ENCODE measurements at regions not wholly inside any gene's neighbourhood (a gene's known extent, or its start where the extent isn't known, plus 50 kb on each side); places are given as distances from the start of the nearest gene placed in this dataset.
A peak's percentile ranks its signal among the peaks of the same experiment; 100 is the strongest.
"Not testable (repeated sequence)": the region's sequence is repeated elsewhere in the genome, so short reads cannot be mapped to it uniquely, and the experiment has no call there.

DNA sequence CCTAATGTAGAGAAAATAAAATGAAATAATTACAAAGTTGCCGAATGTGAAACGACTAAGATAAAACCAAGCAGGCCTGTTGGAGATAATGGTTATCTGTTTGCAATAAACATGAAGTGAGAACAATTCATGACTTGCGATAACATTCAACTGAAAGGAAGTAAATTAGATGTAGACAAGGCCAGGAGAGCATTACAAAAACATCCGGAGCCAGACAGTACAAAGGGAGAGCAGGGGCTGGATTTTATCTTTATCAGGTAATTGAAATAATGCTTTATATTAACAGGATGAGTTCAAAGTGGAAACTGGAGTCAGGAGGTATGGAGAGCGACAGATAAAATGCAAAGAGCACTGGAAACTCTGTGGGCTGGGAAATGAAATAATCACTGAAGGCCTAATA is 265.6 kb upstream of the GOT2 start:
- DNase-seq, result peak; percentile 19 to 63
- TF ChIP-seq POLR2A (IDR thresholded peaks at IDR 0.05; ENCODE audit: low read length) (no peak), GATA1 (IDR thresholded peaks at IDR 0.05; ENCODE audit: low read depth, low read length) (no peak)

GRCh38 chr16:58992755-58993154 is 258.6 kb upstream of the GOT2 start:
- DNase-seq, result not testable (repeated sequence)

DNA sequence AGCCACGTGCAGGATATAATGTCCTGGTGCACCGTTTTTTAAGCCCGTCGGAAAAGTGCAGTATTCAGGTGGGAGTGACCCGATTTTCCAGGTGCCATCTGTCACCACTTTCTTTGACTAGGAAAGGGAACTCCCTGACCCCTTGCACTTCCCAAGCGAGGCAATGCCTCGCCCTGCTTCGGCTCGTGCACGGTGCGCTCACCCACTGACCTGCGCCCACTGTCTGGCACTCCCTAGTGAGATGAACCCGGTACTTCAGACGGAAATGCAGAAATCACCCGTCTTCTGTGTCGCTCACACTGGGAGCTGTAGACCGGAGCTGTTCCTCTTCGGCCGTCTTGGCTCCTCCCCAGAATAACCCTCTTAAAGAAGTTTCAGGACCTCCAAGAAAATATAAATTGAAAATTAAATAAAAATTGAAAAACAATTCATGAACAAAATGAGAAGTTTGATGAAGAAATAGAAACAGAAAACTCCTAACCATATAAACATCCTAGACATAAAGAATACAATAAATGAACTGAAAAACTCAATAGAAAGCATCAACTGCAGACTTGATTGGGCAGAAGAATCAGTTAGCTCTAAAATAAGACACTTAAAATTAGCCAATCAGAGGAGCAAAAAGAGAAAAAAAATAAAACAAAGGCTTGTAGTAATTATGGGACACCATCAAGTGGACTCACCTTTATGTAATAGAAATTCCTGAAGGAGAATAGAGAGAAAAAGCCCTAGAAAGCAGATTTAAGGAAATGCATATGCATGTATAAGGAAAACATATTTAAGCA is 249.3 kb upstream of the GOT2 start:
- DNase-seq, result not testable (repeated sequence)

- TF ChIP-seq POLR2A (IDR thresholded peaks at IDR 0.05; ENCODE audit: low read length) (no peak), GATA1 (IDR thresholded peaks at IDR 0.05; ENCODE audit: low read depth, low read length) (no peak)
- no peak for DNase-seq
These were observed 236.7 kb upstream of the GOT2 start for GRCh38 chr16:58970775-58971174.

DNA sequence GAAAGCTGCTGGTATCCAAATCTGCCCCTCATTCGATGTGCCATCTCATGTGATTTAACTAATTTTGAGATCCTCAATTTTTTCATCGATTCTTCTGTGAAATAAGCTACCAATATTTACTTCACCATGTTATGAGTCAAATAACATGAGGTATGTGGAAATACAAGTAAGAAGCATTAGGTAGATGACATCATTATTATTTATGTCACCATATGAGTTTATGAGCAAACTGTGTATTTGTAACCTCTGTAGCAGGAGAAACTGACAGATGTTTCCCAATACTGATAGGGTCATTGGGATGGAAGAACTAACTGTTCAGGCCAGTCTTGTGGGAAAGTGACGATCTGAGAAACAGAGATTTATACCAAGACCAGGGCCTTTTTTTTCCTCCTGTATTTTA is 229.4 kb upstream of the GOT2 start:
- TF ChIP-seq POLR2A (IDR thresholded peaks at IDR 0.05; ENCODE audit: low read length) (no peak), GATA1 (IDR thresholded peaks at IDR 0.05; ENCODE audit: low read depth, low read length) (no peak)
- DNase-seq, result no peak

GRCh38 chr16:58962811-58963210 is 228.7 kb upstream of the GOT2 start:
- TF ChIP-seq GATA1 (IDR thresholded peaks at IDR 0.05; ENCODE audit: low read depth, low read length) (no peak), POLR2A (IDR thresholded peaks at IDR 0.05; ENCODE audit: low read length) (no peak)
- no peak for DNase-seq

GRCh38 chr16:58960484-58960883 is 226.4 kb upstream of the GOT2 start:
- TF ChIP-seq POLR2A (IDR thresholded peaks at IDR 0.05; ENCODE audit: low read length), result no peak
- TF ChIP-seq GATA1 (IDR thresholded peaks at IDR 0.05; ENCODE audit: low read depth, low read length), result no peak
- DNase-seq, result no peak

GRCh38 chr16:58960034-58960433 is 225.9 kb upstream of the GOT2 start:
- TF ChIP-seq GATA1 (IDR thresholded peaks at IDR 0.05; ENCODE audit: low read depth, low read length), result no peak
- no peak for TF ChIP-seq POLR2A (IDR thresholded peaks at IDR 0.05; ENCODE audit: low read length)
- no peak for DNase-seq

- no peak for TF ChIP-seq GATA1 (IDR thresholded peaks at IDR 0.05; ENCODE audit: low read depth, low read length)
- no peak for TF ChIP-seq POLR2A (IDR thresholded peaks at IDR 0.05; ENCODE audit: low read length)
- DNase-seq, result no peak
These were observed 224.6 kb upstream of the GOT2 start for GRCh38 chr16:58958749-58959148.

DNA sequence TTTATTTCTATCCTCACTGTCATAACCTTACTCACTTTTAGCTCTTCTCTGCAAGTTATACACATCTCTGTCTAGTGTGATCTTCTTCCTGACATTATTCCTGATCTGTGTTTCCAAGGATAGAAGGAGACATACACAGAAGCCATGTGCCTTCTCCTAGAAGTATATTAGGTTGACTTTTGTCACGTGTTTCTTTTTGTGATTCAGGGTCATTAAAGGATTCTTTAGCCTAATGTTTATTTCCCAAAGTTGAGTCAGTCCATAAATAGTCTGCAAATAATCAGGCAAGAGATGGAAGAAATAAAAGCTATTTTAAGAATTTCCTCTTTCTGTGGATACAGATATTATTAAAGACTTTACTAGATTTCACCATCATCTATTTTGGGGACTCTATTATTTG is 214.1 kb upstream of the GOT2 start:
- TF ChIP-seq POLR2A (IDR thresholded peaks at IDR 0.05; ENCODE audit: low read length), result no peak
- TF ChIP-seq GATA1 (IDR thresholded peaks at IDR 0.05; ENCODE audit: low read depth, low read length), result no peak

GRCh38 chr16:58940609-58941008 is 206.5 kb upstream of the GOT2 start:
- no peak for TF ChIP-seq GATA1 (IDR thresholded peaks at IDR 0.05; ENCODE audit: low read depth, low read length)
- no peak for TF ChIP-seq POLR2A (IDR thresholded peaks at IDR 0.05; ENCODE audit: low read length)

More for the DNA sequence above, 214.1 kb upstream of the GOT2 start:
- DNase-seq, result no peak

GRCh38 chr16:58938811-58939210 is 204.7 kb upstream of the GOT2 start:
- TF ChIP-seq GATA1 (IDR thresholded peaks at IDR 0.05; ENCODE audit: low read depth, low read length) (no peak), POLR2A (IDR thresholded peaks at IDR 0.05; ENCODE audit: low read length) (no peak)
- no peak for DNase-seq

More at GRCh38 chr16:58940609-58941008, 206.5 kb upstream of the GOT2 start:
- DNase-seq, result no peak

GRCh38 chr16:58937661-58938060 is 203.5 kb upstream of the GOT2 start:
- TF ChIP-seq POLR2A (IDR thresholded peaks at IDR 0.05; ENCODE audit: low read length), result no peak
- no peak for TF ChIP-seq GATA1 (IDR thresholded peaks at IDR 0.05; ENCODE audit: low read depth, low read length)
- DNase-seq, result no peak

DNA sequence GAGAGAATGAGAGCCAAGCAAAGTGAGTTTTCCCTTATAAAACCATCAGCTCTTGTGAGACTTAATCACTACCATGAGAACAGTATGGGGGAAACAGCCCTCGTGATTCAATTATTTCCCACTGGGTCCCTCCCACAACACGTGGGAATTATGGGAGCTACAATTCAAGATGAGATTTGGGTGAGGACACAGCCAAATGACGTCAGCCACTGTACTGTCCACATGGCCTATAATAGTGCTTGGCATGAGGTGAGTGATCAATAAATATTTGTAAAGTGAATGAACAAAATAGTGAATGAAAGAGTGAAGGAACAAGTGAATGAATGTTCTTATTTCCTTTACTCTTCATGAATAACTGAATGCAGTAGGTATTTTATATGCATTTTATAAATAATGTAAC is 199.1 kb upstream of the GOT2 start:
- no peak for TF ChIP-seq POLR2A (IDR thresholded peaks at IDR 0.05; ENCODE audit: low read length)
- TF ChIP-seq GATA1 (IDR thresholded peaks at IDR 0.05; ENCODE audit: low read depth, low read length), result no peak
- no peak for DNase-seq

DNA sequence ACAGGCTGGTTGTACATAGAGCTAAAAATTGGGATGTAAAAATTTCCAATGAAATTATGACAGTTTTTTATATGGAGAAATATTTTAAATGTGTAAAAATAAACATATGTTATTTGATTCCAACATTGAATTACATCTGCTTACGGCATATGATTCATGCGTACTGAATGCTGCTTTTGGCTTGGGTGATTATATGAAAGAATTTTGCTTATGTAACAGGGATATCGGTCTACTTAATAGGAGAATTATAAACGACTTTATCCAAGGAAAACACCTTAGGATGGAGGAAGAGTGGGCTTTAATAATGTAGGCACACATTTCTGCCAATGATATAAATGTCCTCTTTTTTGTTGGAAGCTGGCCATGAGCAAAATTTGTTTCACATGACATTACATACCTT is 197.3 kb upstream of the GOT2 start:
- no peak for TF ChIP-seq POLR2A (IDR thresholded peaks at IDR 0.05; ENCODE audit: low read length)
- DNase-seq, result no peak

GRCh38 chr16:58923094-58923493 is 189.0 kb upstream of the GOT2 start:
- no peak for TF ChIP-seq POLR2A (IDR thresholded peaks at IDR 0.05; ENCODE audit: low read length)
- DNase-seq, result no peak
